IMR-90 (cell line): ENCODE measurements at regions not wholly inside any gene's neighbourhood (a gene's known extent, or its start where the extent isn't known, plus 50 kb on each side); places are given as distances from the start of the nearest gene placed in this dataset.

ENCODE experiments used
- POLR2A ChIP-seq: IDR thresholded peaks from 2 replicates; pipeline ENCODE4 v1.6.1; 2012; ENCODE audit warnings: mild to moderate bottlenecking, low read depth, low read length
- TF ChIP-seq, protein P1 (sequence below): conservative IDR thresholded peaks from 2 replicates; pipeline ENCODE4 v1.5.1; 2012; ENCODE audit warnings: mild to moderate bottlenecking, low read depth, low read length, improper control_type of control experiment

DNA sequence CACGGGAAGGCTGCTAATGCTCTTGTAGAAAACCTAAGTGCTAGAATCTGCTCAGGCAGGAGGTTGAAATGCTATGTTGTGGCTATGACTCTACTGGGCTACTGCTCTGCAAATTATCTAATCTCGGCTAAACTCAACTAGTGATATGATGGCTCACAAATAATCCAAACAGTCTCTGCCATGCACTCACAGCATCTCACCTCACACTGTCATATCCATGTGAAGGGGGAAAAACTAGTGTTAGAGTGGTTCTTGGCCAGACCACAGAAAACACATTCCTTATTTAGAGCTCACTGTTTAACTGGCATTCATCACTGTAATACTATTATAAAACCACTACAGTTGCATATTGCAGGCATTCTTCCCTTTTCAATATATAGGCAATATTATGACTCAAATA is 81.8 kb upstream of the DST start:
- TF ChIP-seq POLR2A = no peak
- TF ChIP-seq, protein P1, sequence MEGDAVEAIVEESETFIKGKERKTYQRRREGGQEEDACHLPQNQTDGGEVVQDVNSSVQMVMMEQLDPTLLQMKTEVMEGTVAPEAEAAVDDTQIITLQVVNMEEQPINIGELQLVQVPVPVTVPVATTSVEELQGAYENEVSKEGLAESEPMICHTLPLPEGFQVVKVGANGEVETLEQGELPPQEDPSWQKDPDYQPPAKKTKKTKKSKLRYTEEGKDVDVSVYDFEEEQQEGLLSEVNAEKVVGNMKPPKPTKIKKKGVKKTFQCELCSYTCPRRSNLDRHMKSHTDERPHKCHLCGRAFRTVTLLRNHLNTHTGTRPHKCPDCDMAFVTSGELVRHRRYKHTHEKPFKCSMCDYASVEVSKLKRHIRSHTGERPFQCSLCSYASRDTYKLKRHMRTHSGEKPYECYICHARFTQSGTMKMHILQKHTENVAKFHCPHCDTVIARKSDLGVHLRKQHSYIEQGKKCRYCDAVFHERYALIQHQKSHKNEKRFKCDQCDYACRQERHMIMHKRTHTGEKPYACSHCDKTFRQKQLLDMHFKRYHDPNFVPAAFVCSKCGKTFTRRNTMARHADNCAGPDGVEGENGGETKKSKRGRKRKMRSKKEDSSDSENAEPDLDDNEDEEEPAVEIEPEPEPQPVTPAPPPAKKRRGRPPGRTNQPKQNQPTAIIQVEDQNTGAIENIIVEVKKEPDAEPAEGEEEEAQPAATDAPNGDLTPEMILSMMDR = no peak
